HG03025 (cell line): ENCODE measurements at regions not wholly inside any gene's neighbourhood (a gene's known extent, or its start where the extent isn't known, plus 50 kb on each side); places are given as distances from the start of the nearest gene placed in this dataset.

Experiments used
- ATAC-seq: cut with Tn5 transposase; IDR thresholded peaks from one replicate; pipeline ENCODE4 v1.9.1; 2021; ENCODE audit warnings: mild to moderate bottlenecking, moderate library complexity; ENCODE audit not compliant: unreplicated experiment, low FRiP score

GRCh38 chr13:79686441-79686840 is 205.5 kb downstream of the NDFIP2 start:
- ATAC-seq = no peak

DNA sequence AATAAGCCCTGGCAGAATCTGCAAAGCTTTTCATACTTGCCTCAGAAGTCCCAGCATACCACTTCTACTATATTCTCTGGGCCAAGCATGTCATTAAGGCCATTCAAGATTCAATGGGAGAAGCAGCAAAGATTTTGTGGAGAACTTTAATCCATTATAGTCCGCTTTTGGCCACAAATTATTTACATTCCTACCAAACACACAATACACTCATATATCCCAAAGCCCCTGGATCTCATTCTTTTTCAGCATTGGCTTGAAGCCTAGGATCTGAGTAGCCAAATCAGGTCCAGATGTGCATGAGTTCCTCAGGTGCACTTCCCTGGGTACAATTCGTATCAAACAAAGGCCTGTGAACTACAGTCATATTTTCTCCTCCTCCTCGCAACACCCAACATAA is 203.4 kb downstream of the NDFIP2 start:
- ATAC-seq = no peak

GRCh38 chr13:79682164-79682563 is 201.2 kb downstream of the NDFIP2 start:
- no peak for ATAC-seq

- ATAC-seq = no peak
Measured at GRCh38 chr13:79681069-79681468, 200.1 kb downstream of the NDFIP2 start.

- ATAC-seq = no peak
Measured at GRCh38 chr13:79680485-79680884, 199.5 kb downstream of the NDFIP2 start.

DNA sequence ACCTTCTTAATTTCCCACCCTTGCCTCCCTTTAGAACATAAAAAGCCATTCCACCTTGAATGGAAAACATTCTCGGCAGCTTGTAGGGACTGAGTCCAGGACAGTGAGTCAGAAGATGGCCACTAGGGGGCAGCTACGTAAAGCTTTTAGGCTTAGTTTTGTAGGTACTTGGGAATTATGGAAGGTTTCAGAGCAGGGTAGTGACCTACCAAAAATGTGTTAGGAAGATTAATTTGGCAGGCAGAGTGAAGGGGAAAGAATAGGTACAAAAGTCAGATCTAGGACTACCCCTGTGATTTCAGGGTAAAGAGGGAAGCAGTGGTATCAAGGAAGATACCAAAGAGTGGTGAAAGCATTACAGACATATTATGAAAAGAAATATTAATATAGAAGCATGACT is 198.4 kb downstream of the NDFIP2 start:
- peak; percentile 55 for ATAC-seq

DNA sequence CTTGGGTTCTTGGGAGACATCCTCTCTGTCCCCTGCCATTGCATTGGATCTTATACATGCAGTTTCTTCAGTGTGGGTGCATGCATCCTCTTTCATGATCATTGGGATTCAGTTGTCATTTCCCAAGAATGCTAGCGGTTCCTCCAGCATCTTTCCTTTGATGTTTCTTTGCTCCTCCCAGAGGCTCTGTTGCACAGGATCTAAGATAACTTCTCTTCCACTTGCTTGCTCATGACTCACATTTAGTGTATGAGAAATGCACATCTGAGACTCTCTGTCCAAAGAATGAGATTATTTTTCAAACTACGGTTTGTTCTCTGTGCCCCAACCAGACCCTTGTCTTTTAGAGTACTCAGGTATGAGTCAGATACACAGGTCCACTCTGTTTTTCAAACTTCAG is 197.1 kb downstream of the NDFIP2 start:
- ATAC-seq = no peak

DNA sequence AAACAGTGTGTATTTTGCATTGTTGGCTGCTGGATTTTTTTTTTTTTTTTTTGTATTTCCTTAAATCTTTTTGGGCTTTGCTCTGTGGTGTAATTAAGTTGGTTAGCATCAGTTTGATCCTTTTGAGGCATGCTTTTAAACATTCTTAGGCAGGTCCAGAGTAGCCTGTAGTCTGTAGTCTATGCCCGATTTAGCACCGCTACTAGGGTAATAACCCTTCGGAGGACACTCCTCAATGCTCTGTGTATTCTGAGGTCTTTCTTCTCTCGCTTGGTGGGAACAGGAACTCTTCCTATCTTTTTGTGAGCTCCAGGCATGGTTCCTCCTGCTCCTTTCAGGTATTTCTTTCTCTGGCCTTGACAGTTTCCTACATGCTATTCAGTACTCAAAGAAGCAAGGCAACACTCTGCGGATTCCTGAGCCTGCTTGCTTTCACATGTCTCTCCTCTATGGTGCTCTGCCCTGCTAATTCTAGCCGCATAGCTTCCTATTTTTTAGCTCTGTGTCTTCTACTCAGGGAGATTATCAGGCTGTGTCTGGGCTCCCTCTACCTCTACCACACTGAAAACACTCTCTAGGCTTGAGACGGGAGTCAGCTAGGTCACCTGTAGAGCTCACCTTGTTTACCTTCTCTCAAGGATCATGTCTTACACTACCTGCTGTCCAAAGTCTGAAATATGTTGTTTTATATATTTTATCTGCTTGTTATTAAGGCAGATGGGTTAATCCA is 195.1 kb downstream of the NDFIP2 start:
- no peak for ATAC-seq

DNA sequence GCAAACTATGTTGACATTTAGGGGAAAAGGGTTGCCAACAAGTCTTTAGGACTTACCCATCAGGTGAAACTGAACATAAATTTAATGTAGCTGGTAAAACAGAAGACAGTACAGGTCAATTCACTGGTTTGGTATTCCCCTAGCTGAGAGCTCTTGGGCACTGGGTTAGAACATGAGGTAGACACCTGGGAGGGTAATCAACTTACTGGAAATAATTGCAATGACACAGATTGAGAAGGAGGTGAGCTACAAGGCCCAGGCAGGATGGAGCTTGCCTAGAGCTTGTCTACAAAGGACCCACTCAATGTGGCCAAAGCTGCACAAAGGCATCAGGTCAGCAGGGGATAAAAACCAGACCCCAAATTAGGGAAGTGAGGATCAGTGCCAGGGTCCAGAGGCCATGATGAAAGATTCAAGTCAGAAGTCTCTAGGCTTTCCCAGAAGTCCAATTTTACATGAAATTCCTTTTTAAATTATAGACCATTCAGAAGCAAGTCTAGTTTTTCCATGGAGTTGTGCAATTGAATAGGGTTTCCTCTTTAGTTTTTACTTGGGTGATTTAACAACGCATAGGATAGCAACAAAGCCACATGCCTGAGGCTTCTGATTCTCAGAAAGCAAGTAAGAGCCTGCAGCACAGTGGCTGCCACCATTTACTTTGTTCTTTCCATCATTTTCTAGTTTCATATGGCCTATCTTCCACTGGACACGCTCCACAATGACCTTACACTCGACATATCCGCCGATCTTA is 194.0 kb downstream of the NDFIP2 start:
- no peak for ATAC-seq

DNA sequence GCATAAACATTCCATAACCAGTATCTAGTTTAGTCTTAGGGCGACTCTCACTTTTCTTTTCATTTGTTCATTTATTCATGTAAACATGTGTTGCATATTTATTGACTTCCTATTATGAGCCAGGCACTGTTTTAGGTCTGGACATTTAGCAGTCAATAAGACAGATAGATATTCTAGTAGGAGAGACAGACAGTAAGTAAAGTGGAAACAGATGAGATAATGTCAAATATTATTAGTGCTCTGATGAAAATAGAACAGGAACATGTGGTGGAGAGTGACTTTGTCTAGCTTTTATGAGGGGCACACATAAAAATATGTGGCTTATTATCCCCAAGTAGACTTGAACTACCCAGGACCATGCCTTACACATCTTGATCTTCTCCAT is 193.0 kb downstream of the NDFIP2 start:
- ATAC-seq = no peak

- no peak for ATAC-seq
Measured at GRCh38 chr13:79673310-79673992, 192.5 kb downstream of the NDFIP2 start.

GRCh38 chr13:79671420-79671819 is 190.5 kb downstream of the NDFIP2 start:
- no peak for ATAC-seq

DNA sequence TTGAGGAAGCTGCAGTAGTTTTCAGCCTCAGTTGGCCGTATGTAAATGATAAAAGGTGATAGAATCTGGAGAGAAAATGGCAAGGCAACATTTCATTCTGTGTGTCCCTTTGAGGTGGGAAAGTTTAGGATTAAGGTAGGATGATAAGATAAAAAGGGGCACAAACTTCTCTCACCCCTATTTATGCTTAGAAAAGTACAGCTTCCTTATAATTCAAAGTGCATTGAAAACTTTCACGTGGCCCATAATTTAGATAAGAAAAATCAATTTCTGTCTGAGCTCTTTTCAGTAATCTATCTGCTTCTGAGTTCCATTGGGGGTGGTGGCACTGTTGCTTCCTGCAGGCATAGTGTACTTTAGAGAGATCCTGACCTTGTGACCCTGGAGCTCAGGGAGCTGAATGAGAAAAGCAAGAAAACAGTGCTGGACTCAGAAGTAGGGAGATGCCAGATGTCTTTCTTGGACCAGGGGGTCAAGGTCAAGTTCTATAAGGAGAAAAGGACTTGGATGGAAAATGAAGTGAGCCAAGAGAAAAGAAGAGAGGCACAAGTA is 187.3 kb downstream of the NDFIP2 start:
- ATAC-seq = no peak

GRCh38 chr13:79667771-79668170 is 186.8 kb downstream of the NDFIP2 start:
- ATAC-seq = no peak

DNA sequence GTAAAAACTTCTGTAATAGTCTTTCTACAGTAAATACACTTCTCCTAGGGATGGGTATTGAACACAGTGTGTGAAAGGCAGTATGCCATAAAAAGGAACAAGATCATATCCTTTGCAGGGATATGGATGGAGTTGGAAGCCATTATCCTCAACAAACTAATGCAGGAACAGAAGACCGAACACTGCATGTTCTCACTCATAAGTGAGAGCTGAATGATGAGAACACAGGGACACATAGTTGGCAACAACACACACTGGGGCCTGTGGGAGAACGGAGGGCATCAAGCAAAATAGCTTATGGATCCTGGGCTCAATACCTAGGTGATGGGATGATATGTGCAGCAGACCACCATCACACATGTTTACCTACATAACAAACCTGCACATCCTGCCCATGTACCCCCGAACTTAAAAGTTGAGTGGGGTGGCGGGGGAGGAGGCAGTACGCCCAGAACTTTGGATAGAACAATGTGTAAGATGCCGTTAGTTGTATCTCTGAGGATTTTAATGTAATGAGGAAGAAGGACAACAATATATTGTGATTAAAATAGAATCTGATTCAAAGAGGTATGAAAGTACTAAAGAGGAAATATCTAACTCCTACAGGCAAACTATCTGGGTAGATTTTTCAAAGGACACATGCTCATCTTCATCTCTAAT is 183.2 kb downstream of the NDFIP2 start:
- no peak for ATAC-seq

DNA sequence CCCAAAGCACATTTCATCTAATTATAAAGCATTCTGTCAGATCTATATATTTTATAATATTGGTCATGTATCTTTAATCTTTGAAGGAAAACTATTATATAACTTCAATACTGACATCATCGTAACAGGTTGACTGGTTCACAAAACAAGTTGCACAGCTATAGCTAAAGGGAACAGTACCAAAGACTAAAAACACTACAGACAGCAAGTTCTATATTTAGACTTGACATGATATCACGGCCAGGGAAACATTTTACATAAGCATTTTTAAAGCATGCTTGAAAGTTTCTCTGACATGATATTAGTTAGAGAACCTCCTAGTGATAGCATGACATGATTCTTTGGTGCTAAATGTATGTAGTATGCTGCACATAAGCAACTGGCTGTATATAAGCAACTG is 182.5 kb downstream of the NDFIP2 start:
- no peak for ATAC-seq

GRCh38 chr13:79662882-79663281 is 181.9 kb downstream of the NDFIP2 start:
- ATAC-seq = no peak

DNA sequence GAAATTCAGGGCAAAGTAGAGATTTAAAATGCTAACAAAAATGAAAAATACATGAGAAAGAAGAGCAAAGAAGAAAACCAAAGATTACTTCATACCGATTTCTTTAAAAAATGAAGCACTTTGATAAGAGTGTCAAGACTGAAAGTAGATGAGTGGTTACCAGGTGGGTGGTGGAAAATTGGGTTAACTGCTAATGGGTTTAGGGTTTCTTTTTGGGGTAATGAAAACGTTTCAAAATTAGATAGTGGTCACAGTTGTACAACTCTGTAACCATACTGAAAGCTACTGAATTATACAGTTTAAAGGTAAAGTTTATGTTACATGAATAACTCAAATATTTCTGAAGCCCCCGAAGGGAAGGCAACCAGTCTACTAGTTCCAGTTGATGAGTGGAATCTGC is 179.4 kb downstream of the NDFIP2 start:
- ATAC-seq = peak; percentile 55

DNA sequence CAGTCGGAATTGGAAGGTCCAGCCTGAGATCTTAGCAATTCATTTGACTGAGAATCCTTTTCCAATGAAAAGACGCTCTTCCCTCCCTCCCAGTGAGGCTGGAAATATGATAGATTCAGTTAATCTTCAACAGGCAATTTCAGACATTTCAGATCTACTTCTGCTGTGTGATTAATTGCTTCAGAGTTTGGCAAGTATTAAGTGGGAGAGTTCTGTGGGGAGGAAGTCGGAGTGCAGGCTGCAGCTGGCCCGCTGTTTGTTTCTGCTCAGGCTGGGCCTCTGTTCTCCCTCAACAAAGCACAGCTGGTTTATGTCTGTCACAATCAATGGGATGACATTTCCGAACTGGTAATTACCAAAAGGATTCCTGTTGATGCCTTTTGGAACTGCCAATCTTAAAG is 178.2 kb downstream of the NDFIP2 start:
- no peak for ATAC-seq

GRCh38 chr13:79658333-79658975 is 177.5 kb downstream of the NDFIP2 start:
- no peak for ATAC-seq
